Smooth muscle cell (in vitro differentiated cells): ENCODE measurements at regions not wholly inside any gene's neighbourhood (a gene's known extent, or its start where the extent isn't known, plus 50 kb on each side); places are given as distances from the start of the nearest gene placed in this dataset.

Experiments
- DNase-seq: peaks from one replicate; lab custom pipeline; 2025; ENCODE audit not compliant: unreplicated experiment; lab: John Stamatoyannopoulos, UW
- H2AFZ ChIP-seq: fragments of 200-600 bp; sonication (generic); 2 replicates; pipeline ENCODE4 v1.6.0; 2016; ENCODE audit warnings: antibody characterized with exemption, low read depth, mild to moderate bottlenecking
- H3F3A ChIP-seq: fragments of 200-600 bp; sonication (generic); 2 replicates; pipeline ENCODE4 v1.6.0; 2017; ENCODE audit warnings: antibody characterized with exemption, low read depth
- H3K27ac ChIP-seq: fragments of 200-600 bp; sonication (generic); 2 replicates; pipeline ENCODE4 v1.5.1; 2016; ENCODE audit warnings: low read depth, mild to moderate bottlenecking
- H3K27me3 ChIP-seq: fragments of 200-600 bp; sonication (generic); 2 replicates; pipeline ENCODE4 v1.6.1; 2016; ENCODE audit warnings: low read depth, mild to moderate bottlenecking
- H3K36me3 ChIP-seq: fragments of 200-600 bp; sonication (generic); 2 replicates; pipeline ENCODE4 v1.5.1; 2016; ENCODE audit warnings: low read depth
- H3K4me1 ChIP-seq: fragments of 200-600 bp; sonication (generic); 2 replicates; pipeline ENCODE4 v1.5.1; 2016; ENCODE audit warnings: low read depth
- H3K4me2 ChIP-seq: fragments of 200-600 bp; sonication (generic); 2 replicates; pipeline ENCODE4 v1.6.0; 2016; ENCODE audit warnings: mild to moderate bottlenecking
- H3K4me3 ChIP-seq: fragments of 200-600 bp; sonication (generic); 2 replicates; pipeline ENCODE4 v1.5.1; 2016; ENCODE audit warnings: mild to moderate bottlenecking
- H3K79me2 ChIP-seq: fragments of 200-600 bp; sonication (generic); 2 replicates; pipeline ENCODE4 v1.6.0; 2016; ENCODE audit warnings: low read depth, mild to moderate bottlenecking
- H3K9ac ChIP-seq: fragments of 200-600 bp; sonication (generic); 2 replicates; pipeline ENCODE4 v1.6.0; 2016; ENCODE audit warnings: low read depth
- H3K9me3 ChIP-seq: fragments of 200-600 bp; sonication (generic); replicated peaks from 2 replicates; pipeline ENCODE4 v1.5.1; 2016; ENCODE audit warnings: low read depth
- H4K20me1 ChIP-seq: fragments of 200-600 bp; sonication (generic); 2 replicates; pipeline ENCODE4 v1.6.0; 2016; ENCODE audit warnings: low read depth
- WGBS: methylation state at CpG from one replicate; pipeline ENCODE4 v1.1.7; 2016; ENCODE audit warnings: low lambda C conversion rate; 5-methylcytosine and 5-hydroxymethylcytosine counted together
- TF ChIP-seq, protein P1 (sequence below): fragments of 200-600 bp; sonication (generic); IDR thresholded peaks from 2 replicates; pipeline ENCODE4 v1.5.1; 2017; ENCODE audit warnings: borderline replicate concordance, mild to moderate bottlenecking, antibody characterized with exemption; ENCODE audit not compliant: insufficient read depth, poor library complexity, severe bottlenecking

GRCh38 chr2:16398486-16399043 lies 267.1 kb downstream of the CYRIA start:
- Histone ChIP-seq H4K20me1 (no peaks in the 10 kb centered on the region), H3K27ac (no peak overlapping the region), H3K27me3 (peaks cover 8% of the 10 kb centered on the region), H2AFZ (no peak overlapping the region), H3K9ac (no peak overlapping the region), H3K4me3 (no peak overlapping the region), H3K4me1 (peaks cover 6% of the 10 kb centered on the region), H3F3A (peaks cover 5% of the 10 kb centered on the region), H3K36me3 (no peaks in the 10 kb centered on the region), H3K79me2 (no peaks in the 10 kb centered on the region), H3K9me3 (no peaks in the 10 kb centered on the region), H3K4me2 (no peak overlapping the region)
- TF ChIP-seq, protein P1, sequence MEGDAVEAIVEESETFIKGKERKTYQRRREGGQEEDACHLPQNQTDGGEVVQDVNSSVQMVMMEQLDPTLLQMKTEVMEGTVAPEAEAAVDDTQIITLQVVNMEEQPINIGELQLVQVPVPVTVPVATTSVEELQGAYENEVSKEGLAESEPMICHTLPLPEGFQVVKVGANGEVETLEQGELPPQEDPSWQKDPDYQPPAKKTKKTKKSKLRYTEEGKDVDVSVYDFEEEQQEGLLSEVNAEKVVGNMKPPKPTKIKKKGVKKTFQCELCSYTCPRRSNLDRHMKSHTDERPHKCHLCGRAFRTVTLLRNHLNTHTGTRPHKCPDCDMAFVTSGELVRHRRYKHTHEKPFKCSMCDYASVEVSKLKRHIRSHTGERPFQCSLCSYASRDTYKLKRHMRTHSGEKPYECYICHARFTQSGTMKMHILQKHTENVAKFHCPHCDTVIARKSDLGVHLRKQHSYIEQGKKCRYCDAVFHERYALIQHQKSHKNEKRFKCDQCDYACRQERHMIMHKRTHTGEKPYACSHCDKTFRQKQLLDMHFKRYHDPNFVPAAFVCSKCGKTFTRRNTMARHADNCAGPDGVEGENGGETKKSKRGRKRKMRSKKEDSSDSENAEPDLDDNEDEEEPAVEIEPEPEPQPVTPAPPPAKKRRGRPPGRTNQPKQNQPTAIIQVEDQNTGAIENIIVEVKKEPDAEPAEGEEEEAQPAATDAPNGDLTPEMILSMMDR, result no peak
- WGBS, result 89% methylated on average over 2 of the region's 2 CpGs
- no peak for DNase-seq

DNA sequence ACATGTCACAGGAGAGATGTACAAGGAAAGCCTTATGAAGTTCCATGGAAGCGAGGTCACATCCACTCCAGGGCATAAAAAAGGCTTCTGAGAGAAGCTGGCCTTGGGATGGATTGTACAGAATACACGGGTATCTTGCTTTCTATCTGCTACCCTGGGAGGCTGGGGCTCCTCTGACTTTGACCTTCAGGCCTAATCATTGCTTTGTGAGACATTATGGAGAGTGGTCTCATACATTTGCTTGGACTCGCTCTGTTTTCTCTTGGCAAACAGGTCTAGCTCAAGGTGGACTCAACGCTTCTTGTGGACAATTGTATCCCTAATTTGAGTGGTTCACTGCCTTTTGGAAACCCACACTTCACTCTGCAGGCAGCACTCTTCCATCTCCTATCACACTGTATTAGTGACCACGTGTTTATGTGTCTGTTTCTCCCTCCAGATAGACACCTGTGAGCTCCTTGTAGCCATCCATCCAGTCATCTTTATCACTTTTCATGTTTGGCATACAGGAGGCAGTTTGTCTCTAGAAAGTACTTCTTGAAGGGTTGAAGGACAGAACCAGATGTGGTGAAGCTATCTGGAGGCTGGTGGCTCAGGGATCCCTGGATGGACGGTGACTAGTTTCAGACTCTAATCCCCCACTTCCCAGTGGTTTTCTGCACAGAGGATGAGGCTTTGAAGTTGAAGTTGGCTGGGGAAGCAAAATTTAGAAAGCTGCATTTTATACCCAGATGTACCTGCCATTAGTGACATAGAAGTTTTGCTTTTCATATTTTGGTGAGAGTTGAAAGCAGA lies 267.8 kb downstream of the CYRIA start:
- 72% methylated on average over 6 of the region's 6 CpGs for WGBS
- Histone ChIP-seq H4K20me1 (no peaks in the 10 kb centered on the region), H3K9ac (no peak overlapping the region), H3K9me3 (no peaks in the 10 kb centered on the region), H3K4me1 (peaks cover 13% of the 10 kb centered on the region), H3K4me2 (no peak overlapping the region), H2AFZ (no peak overlapping the region), H3K4me3 (no peak overlapping the region), H3K36me3 (no peaks in the 10 kb centered on the region), H3F3A (peaks cover 5% of the 10 kb centered on the region), H3K27ac (no peak overlapping the region), H3K27me3 (peaks cover 8% of the 10 kb centered on the region), H3K79me2 (no peaks in the 10 kb centered on the region)
- DNase-seq, result no peak
- TF ChIP-seq, protein P1, result no peak

DNA sequence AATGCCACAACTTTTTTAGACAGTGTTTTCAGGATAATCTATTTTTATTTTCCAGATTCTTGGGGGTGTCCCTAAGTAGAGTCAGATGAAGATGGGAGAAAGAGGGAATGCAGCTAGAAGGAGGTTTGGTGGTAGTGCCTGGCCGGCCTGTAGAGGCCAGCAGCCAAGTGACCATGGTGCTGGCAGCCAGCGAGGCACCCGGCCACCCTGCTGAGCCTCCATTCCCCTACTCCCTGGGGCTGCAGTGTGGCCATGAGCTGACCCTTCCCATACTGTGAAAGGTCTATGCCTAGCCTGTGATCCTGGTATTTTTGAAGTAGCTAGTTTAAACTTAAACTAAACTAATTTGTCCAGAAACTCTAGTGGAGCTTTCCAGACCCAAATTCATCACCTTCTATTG lies 268.6 kb downstream of the CYRIA start:
- peaks cover 15% of the 10 kb centered on the region for H3K4me1 ChIP-seq
- no peak overlapping the region for H3K9ac ChIP-seq
- H3F3A ChIP-seq, result peaks cover 5% of the 10 kb centered on the region
- H3K4me2 ChIP-seq, result no peak overlapping the region
- H3K9me3 ChIP-seq, result no peaks in the 10 kb centered on the region
- H4K20me1 ChIP-seq, result no peaks in the 10 kb centered on the region
- no peaks in the 10 kb centered on the region for H3K79me2 ChIP-seq
- H3K36me3 ChIP-seq, result no peaks in the 10 kb centered on the region
- no peak overlapping the region for H2AFZ ChIP-seq
- no peak overlapping the region for H3K4me3 ChIP-seq
- WGBS, result 96% methylated on average over 3 of the region's 3 CpGs
- H3K27me3 ChIP-seq, result peaks cover 10% of the 10 kb centered on the region
- TF ChIP-seq, protein P1, result no peak
- DNase-seq, result no peak
- H3K27ac ChIP-seq, result no peak overlapping the region

GRCh38 chr2:16396171-16396570 lies 269.5 kb downstream of the CYRIA start:
- H3K4me1 ChIP-seq, result peaks cover 15% of the 10 kb centered on the region
- no peak overlapping the region for H2AFZ ChIP-seq
- TF ChIP-seq, protein P1, result no peak
- no peak overlapping the region for H3K27ac ChIP-seq
- DNase-seq, result no peak
- no peak overlapping the region for H3K9ac ChIP-seq
- H3F3A ChIP-seq, result peaks cover 5% of the 10 kb centered on the region
- H3K36me3 ChIP-seq, result no peaks in the 10 kb centered on the region
- WGBS, result 96% methylated on average over 10 of the region's 10 CpGs
- no peaks in the 10 kb centered on the region for H3K9me3 ChIP-seq
- no peak overlapping the region for H3K4me3 ChIP-seq
- no peaks in the 10 kb centered on the region for H3K79me2 ChIP-seq
- no peaks in the 10 kb centered on the region for H4K20me1 ChIP-seq
- no peak overlapping the region for H3K4me2 ChIP-seq
- H3K27me3 ChIP-seq, result peaks cover 13% of the 10 kb centered on the region
